D721Med (cell line): ENCODE measurements at regions not wholly inside any gene's neighbourhood (a gene's known extent, or its start where the extent isn't known, plus 50 kb on each side); places are given as distances from the start of the nearest gene placed in this dataset.
"Not testable (repeated sequence)": the region's sequence is repeated elsewhere in the genome, so short reads cannot be mapped to it uniquely, and the experiment has no call there.

Source experiments
- DNase-seq: peaks from one replicate; pipeline ENCODE4 v3.0.0; 2011; ENCODE audit warnings: low spot score; ENCODE audit not compliant: insufficient read length
- FAIRE-seq: peaks from 2 replicates; lab custom pipeline; 2011; peaks lifted over from hg19 to GRCh38; lab: Jason Lieb, UNC
- TF ChIP-seq, protein P1 (sequence below): IDR thresholded peaks from 2 replicates; pipeline ENCODE4 v1.5.1; 2012; ENCODE audit warnings: mild to moderate bottlenecking, control low read depth; ENCODE audit not compliant: insufficient read depth; ENCODE audit errors: missing control alignments

DNA sequence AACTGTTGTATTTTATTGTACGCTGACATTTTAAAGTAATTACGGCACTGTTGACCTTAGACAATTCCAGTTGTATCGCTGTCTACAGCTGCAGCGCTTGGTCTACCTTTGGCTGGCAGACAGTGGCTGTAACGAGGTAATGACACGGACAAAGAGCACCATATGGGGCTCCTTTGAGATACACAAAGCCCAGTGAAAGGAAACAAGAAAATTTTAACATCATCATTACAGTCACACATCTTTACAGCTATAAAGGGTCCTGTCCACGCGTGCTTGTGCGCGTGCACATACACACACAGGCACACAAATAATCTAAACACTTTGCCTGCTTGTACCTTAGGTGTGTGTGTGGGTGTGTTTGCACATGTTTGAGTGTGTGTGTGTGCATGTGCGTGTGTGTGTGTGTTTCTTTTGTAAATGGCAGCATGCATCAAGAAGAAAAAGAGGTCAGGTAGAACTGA, 946.0 kb downstream of the NR2F1-AS1 start:
- FAIRE-seq: no peak
- TF ChIP-seq, protein P1, sequence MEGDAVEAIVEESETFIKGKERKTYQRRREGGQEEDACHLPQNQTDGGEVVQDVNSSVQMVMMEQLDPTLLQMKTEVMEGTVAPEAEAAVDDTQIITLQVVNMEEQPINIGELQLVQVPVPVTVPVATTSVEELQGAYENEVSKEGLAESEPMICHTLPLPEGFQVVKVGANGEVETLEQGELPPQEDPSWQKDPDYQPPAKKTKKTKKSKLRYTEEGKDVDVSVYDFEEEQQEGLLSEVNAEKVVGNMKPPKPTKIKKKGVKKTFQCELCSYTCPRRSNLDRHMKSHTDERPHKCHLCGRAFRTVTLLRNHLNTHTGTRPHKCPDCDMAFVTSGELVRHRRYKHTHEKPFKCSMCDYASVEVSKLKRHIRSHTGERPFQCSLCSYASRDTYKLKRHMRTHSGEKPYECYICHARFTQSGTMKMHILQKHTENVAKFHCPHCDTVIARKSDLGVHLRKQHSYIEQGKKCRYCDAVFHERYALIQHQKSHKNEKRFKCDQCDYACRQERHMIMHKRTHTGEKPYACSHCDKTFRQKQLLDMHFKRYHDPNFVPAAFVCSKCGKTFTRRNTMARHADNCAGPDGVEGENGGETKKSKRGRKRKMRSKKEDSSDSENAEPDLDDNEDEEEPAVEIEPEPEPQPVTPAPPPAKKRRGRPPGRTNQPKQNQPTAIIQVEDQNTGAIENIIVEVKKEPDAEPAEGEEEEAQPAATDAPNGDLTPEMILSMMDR: no peak
- DNase-seq: no peak

GRCh38 chr5:92633875-92634487, 947.0 kb downstream of the NR2F1-AS1 start:
- FAIRE-seq (no peak), DNase-seq (no peak)
- TF ChIP-seq, protein P1: no peak

GRCh38 chr5:92633176-92633575, 947.8 kb downstream of the NR2F1-AS1 start:
- no peak for FAIRE-seq
- DNase-seq: no peak
- TF ChIP-seq, protein P1: no peak

GRCh38 chr5:92631237-92631701, 949.8 kb downstream of the NR2F1-AS1 start:
- DNase-seq, FAIRE-seq: not testable (repeated sequence)

DNA sequence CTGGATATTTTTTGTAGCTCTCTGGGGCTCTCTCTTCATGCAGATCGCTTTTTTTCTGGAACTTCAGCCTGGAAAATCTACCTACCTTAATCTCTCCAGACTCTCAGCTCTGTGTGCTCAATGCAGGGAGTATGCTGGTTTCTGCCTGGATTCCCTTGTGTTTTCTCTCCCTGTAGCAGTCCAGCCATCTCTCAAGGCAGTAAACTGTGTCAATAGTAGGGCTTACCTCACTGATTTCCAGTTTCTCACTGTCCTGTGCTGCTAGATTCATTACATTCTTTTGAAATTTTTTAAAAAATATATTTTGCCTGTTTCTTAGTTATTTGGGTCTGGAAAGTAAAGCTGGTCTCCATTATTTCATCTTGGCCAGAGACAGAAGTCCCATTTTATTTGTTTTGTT, 951.4 kb downstream of the NR2F1-AS1 start:
- no peak for DNase-seq
- TF ChIP-seq, protein P1: no peak

GRCh38 chr5:92629000-92629399, 952.0 kb downstream of the NR2F1-AS1 start:
- DNase-seq: no peak
- FAIRE-seq: no peak
- TF ChIP-seq, protein P1: no peak

More for the DNA sequence above, 951.4 kb downstream of the NR2F1-AS1 start:
- no peak for FAIRE-seq

- FAIRE-seq (no peak), DNase-seq (no peak)
- TF ChIP-seq, protein P1: no peak
Measured at GRCh38 chr5:92627186-92627585, 953.8 kb downstream of the NR2F1-AS1 start.
